CD1c-positive myeloid dendritic cell (primary cell): ENCODE measurements at regions not wholly inside any gene's neighbourhood (a gene's known extent, or its start where the extent isn't known, plus 50 kb on each side); places are given as distances from the start of the nearest gene placed in this dataset.
"Not testable (repeated sequence)": the region's sequence is repeated elsewhere in the genome, so short reads cannot be mapped to it uniquely, and the experiment has no call there.

Experiments used
- DNase-seq: peaks from one replicate; pipeline ENCODE4 v3.0.0-alpha.2; 2016; ENCODE audit errors: extremely low spot score

DNA sequence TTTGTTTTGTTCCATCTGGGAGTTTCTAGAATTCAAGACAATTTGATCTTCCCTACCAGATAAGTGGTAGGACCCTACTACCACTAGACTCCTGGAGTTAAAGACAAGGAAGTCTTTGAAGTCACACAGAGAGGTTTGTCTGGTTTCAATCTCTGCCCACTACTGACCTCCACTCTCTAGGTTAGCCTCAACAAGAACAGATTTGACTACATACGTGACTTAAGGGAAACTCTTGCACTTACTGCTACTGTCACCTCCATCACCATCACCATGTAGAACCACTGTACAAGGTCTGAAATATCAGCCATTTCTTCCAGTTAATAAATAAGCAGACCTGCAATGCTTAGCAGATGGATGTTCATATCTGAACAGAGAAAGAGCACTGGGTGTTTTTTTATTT is 148.3 kb upstream of the ARHGEF26 start:
- DNase-seq = no peak

- no peak for DNase-seq
Measured at GRCh38 chr3:153973722-153974265, 147.4 kb upstream of the ARHGEF26 start.

DNA sequence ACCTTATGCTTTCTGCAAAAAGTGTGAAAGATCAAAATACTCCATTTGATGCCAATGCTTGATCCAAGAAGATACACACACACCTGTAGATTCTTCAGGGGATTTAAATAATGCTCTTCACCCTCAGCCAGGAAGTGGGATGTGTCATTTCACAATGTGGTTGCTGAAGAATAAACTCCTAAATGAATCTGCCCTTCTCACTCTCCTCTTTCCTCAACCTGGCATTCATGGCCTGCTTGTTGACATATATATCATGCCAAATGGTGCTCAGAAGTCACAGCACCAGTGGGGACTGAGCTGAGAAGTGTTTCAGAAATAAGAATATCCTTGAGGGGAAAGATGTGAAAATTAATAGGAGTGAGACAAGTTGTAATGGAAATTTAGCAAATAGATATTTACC is 146.6 kb upstream of the ARHGEF26 start:
- no peak for DNase-seq

DNA sequence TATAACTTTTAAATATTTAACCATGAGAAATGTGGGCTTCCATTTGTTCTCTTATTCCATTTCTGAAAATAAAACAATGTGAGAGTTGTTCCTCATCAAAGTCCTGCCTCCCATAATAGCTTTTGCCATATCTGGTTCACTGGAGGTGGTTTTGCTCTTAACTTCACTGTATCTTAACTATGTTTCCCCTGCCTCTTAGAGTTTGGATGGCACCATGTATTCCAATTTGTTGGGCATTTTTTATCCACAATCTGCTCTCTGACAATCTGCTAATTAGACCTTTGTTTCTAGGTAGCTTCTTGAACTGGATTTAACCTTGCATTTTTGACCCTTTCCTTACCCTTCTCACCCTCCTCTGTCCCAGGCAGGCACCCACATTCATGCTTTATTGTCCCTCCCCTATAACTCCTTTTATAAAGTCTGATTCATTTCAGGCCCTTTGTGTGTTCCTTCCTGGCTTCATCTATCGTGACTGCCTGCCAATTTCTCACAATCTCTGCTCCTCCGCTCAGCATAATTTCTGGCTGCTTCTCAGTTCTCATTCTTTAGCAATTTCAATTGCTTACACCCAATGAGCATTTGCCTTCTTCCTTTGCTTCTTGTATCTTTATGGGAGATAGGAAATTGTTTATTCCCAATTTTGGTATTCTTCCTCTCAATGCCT is 144.2 kb upstream of the ARHGEF26 start:
- DNase-seq = no peak

DNA sequence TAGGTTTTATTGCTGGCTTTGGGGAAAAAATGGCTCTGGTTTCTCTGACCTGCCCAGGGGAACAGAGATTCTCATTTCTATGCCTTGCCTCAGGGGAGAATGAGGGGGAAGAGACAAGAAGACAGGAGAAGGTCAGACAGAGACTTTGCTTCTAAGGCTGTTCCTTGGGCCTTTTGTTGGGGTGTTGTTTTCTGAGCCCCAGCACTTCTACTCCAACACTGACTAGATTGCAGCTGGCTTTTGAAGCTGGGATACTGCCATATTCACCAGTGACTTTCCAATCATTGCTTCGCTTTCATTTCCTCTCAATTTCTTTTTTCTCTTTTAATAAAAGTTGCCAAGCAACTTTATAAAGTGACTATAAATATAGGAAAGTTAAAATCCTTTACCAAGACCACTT is 143.2 kb upstream of the ARHGEF26 start:
- DNase-seq = no peak

GRCh38 chr3:153979418-153980251 is 141.6 kb upstream of the ARHGEF26 start:
- no peak for DNase-seq

DNA sequence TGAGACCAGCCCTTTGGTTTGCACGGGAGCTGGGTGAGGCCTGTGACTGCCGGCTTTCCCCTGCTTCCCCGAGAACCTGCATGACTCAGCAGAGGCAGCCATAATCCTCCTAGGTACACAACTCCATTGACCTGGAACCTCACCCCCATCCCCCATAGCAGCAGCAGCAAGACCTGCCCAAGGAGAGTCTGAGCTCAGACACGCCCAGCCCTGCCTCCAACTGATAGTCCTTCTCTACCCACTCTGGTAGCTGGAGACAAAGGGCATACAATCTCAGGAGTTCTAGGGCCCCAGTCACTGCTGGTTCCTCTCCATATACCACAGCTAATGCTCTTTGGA is 141.0 kb upstream of the ARHGEF26 start:
- no peak for DNase-seq

- DNase-seq = not testable (repeated sequence)
Measured at GRCh38 chr3:153997364-153997763, 123.8 kb upstream of the ARHGEF26 start.

DNA sequence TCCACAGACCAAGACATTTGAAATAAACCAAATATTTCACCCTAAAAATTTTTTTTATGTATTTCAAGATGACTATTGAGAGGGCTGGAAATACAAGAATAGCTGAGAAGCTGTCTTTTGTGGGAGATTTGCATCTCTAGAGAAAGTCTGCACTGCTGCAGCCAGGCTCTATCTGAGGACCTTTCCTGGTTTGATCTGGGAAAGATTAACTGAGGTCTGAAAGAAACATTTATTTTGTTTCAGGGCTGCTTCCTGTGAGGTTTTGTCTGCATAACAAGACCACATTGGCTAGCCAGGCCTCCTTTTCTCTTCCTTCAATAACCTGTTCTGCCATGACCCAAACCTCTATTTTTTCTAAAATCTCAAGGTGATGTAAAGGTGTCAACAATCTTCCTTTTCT is 117.5 kb upstream of the ARHGEF26 start:
- no peak for DNase-seq

- DNase-seq = no peak
Measured at GRCh38 chr3:154011036-154011435, 110.2 kb upstream of the ARHGEF26 start.

GRCh38 chr3:154013736-154014135 is 107.5 kb upstream of the ARHGEF26 start:
- DNase-seq = no peak

GRCh38 chr3:154015307-154015706 is 105.9 kb upstream of the ARHGEF26 start:
- DNase-seq = no peak

DNA sequence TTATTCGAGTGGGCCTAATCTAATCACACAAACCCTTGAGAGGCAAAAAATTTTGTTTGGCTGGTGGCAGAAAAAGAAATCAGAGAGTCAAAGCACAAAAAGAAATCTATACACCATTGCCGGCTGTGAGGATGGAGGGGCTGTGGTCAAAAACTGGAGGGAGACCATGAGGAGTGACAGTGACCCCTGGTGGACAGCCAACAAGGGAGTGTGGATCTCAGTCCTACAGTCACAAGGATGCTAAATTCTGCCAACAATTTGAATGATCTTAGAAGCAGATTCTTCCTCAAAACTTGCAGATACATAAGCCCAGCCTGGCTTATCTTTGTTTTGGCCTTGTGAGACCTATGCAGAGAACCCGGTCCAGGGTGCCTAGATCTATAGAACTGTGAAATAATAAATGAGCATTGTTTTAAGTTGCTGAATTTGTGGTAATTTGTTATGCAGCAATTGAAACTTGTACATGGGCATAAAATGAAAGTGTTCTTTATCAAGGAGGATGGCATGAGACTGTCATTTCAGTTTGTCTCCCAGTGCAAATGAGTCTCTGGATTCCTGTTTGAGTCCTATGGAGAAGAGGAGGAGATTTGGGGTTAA is 103.0 kb upstream of the ARHGEF26 start:
- DNase-seq = peak; percentile 19

- no peak for DNase-seq
Measured at GRCh38 chr3:154022606-154023005, 98.6 kb upstream of the ARHGEF26 start.

- DNase-seq = no peak
Measured at GRCh38 chr3:154023148-154023547, 98.0 kb upstream of the ARHGEF26 start.

GRCh38 chr3:154025007-154025406 is 96.2 kb upstream of the ARHGEF26 start:
- DNase-seq = no peak

- DNase-seq = no peak
Measured at GRCh38 chr3:154029926-154030325, 91.3 kb upstream of the ARHGEF26 start.

DNA sequence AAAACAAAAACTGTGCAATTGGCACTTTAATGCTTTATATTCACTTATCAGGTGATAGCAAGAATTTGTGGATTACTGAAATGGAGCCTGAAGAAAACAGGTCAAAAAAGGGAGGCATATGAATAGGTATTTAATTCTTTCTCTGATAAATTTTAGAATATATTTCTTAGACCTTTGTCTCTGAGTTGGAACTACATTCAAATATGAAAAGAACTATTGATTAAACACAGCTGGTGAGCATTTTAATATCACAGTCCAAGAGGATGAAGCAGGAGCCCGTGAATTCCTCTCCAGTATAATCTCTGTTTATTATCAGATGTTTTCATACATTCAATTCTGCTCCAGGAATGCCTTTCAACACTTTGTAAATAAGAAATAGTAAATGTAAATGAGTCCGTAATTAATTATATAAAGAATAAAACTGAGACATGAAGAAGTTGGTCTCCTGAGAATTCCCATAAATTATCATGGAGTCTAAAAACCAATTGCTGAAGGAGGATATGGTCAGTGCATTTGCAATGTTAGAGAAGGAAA is 86.3 kb upstream of the ARHGEF26 start:
- DNase-seq = no peak

DNA sequence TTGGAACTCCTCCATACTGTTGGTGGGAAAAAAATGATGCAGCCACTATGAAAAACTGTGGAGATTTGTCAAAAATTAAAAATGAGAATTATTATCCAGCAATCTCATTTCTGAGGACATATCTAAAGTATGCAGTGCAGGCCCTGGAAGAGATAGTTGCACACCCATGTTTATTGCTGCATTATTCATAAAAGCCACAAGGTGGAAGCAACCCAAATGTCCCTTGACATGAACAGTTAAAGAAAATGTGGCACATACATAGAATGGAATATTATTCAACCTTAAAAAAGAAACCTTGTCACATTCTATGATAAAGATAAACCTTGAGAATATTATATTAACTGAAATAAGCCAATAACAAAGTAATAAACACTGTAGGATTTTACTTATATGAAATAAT is 80.9 kb upstream of the ARHGEF26 start:
- peak; percentile 12 for DNase-seq

DNA sequence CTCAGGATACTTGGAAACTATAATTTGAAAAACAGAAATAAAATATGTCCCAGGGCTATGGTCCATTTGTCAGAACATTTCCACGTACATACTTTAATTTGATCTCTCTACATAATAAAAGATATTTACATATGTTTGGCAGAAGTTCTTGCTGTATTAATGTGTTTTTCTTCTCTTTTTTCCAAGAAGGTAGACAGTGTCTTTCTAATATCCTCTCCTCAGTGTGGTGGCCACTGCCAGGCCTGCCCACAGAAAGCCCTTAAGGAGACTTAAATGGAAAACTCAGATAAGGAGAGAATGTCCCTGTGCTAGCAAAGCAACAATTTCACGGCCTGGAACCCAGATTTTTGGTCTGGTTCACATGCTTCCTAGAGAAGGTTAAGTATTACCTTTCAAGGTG is 76.5 kb upstream of the ARHGEF26 start:
- DNase-seq = no peak

- DNase-seq = no peak
Measured at GRCh38 chr3:154050216-154050615, 71.0 kb upstream of the ARHGEF26 start.

GRCh38 chr3:154050766-154051165 is 70.4 kb upstream of the ARHGEF26 start:
- DNase-seq = no peak

- no peak for DNase-seq
Measured at GRCh38 chr3:154059833-154060232, 61.4 kb upstream of the ARHGEF26 start.
